ENCODE measurements at regions not wholly inside any gene's neighbourhood (a gene's known extent, or its start where the extent isn't known, plus 50 kb on each side); places are given as distances from the start of the nearest gene placed in this dataset.

GRCh38 chr11:130650456-130651030 is 202.1 kb downstream of the ADAMTS15 start:
- no peaks in the 10 kb centered on the region for H3K4me1 ChIP-seq (ENCODE audit: insufficient read depth)
- no peak overlapping the region for H3K4me3 ChIP-seq (ENCODE audit: low read depth, low read length)
- 91% methylated on average over 8 of the region's 8 CpGs for WGBS
- no peaks in the 10 kb centered on the region for H3K36me3 ChIP-seq (ENCODE audit: insufficient read depth)
- DNase-seq (ENCODE audit: extremely low spot score) = no peak
- no peak overlapping the region for H3K27ac ChIP-seq (ENCODE audit: low read depth)

DNA sequence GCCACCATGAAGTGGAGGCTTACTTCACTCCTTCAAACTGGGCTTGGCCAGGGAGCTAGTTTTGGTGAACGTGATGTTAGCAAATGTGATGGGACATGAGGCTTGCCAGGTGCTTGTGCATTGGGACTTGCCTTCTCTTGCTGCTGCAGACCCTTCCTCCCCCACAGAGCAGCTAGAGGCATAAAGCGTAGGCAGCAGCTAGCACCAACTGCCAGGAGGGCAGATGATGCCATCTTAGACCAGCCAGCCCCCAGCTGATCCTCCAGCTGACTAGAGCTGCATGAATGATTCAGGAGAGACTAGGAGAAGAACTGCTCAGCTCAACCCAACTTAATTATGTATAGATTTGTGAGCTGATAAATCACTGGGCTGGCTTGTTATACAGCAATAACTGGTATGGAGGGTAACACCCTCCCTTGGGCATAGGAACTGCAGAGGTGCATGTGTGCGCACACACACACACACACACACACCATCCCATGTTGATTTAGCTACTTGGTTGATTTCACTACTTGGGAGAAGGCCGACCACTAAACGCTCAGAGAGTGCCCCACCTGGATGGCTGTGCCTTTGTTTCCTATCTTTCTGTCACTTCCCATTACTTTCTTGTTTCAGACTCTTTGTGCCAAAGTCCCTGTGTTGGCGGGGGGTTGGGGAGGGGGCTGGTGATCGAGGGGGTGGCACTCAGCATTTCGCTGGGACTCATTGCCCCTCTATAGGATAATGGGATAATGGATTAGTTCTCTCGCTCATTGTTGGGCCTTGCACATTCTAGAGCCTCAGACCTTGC is 202.8 kb downstream of the ADAMTS15 start:
- WGBS = 93% methylated on average over 9 of the region's 9 CpGs
- no peaks in the 10 kb centered on the region for H3K36me3 ChIP-seq (ENCODE audit: insufficient read depth)
- H3K4me3 ChIP-seq (ENCODE audit: low read depth, low read length) = no peak overlapping the region
- H3K4me1 ChIP-seq (ENCODE audit: insufficient read depth) = no peaks in the 10 kb centered on the region
- H3K27ac ChIP-seq (ENCODE audit: low read depth) = no peak overlapping the region
- DNase-seq (ENCODE audit: extremely low spot score) = no peak

- Histone ChIP-seq H3K4me1 (ENCODE audit: insufficient read depth) (no peaks in the 10 kb centered on the region), H3K4me3 (ENCODE audit: low read depth, low read length) (no peak overlapping the region), H3K36me3 (ENCODE audit: insufficient read depth) (no peaks in the 10 kb centered on the region), H3K27ac (ENCODE audit: low read depth) (no peak overlapping the region)
- 58% methylated on average over 3 of the region's 3 CpGs for WGBS
- DNase-seq (ENCODE audit: extremely low spot score) = no peak
These were observed 204.4 kb downstream of the ADAMTS15 start for GRCh38 chr11:130652671-130653335.

GRCh38 chr11:130653838-130654636 is 205.6 kb downstream of the ADAMTS15 start:
- Histone ChIP-seq H3K36me3 (ENCODE audit: insufficient read depth) (no peaks in the 10 kb centered on the region), H3K4me3 (ENCODE audit: low read depth, low read length) (no peak overlapping the region), H3K4me1 (ENCODE audit: insufficient read depth) (no peaks in the 10 kb centered on the region), H3K27ac (ENCODE audit: low read depth) (no peak overlapping the region)
- WGBS = 19% methylated on average over 5 of the region's 5 CpGs
- no peak for DNase-seq (ENCODE audit: extremely low spot score)

- no peak overlapping the region for H3K27ac ChIP-seq (ENCODE audit: low read depth)
- no peak overlapping the region for H3K4me3 ChIP-seq (ENCODE audit: low read depth, low read length)
- no peaks in the 10 kb centered on the region for H3K36me3 ChIP-seq (ENCODE audit: insufficient read depth)
- WGBS = 62% methylated on average over 2 of the region's 2 CpGs
- DNase-seq (ENCODE audit: extremely low spot score) = no peak
- H3K4me1 ChIP-seq (ENCODE audit: insufficient read depth) = no peaks in the 10 kb centered on the region
These were observed 206.9 kb downstream of the ADAMTS15 start for GRCh38 chr11:130655300-130655699.

GRCh38 chr11:130666781-130667251 is 218.4 kb downstream of the ADAMTS15 start:
- WGBS = 73% methylated on average over 1 of the region's 1 CpG

DNA sequence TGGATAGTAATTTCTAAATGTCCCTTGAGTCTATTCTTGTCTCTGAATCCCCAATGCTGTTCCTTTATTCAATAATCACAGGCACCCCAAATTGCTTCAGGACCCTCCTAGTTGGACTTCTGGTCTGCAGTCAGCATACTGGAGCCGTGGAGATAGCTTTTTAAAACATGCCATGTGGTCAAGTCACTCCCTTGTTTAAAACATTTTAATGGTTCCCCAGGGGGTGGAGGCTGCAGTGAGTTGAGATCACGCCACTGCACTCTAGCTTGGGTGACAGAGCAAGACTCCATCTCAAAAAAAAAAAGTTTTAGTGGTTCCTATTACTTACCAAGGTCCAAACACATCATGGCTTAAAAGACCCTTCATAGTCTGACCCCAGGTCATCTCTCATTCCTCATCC is 220.3 kb downstream of the ADAMTS15 start:
- Histone ChIP-seq H3K36me3 (ENCODE audit: insufficient read depth) (no peaks in the 10 kb centered on the region), H3K27ac (ENCODE audit: low read depth) (no peak overlapping the region), H3K4me3 (ENCODE audit: low read depth, low read length) (no peak overlapping the region), H3K4me1 (ENCODE audit: insufficient read depth) (no peaks in the 10 kb centered on the region)
- DNase-seq (ENCODE audit: extremely low spot score) = no peak
- WGBS = 62% methylated on average over 2 of the region's 2 CpGs

More at GRCh38 chr11:130666781-130667251, 218.4 kb downstream of the ADAMTS15 start:
- no peak overlapping the region for H3K4me3 ChIP-seq (ENCODE audit: low read depth, low read length)
- H3K4me1 ChIP-seq (ENCODE audit: insufficient read depth) = no peaks in the 10 kb centered on the region
- no peaks in the 10 kb centered on the region for H3K36me3 ChIP-seq (ENCODE audit: insufficient read depth)
- no peak for DNase-seq (ENCODE audit: extremely low spot score)
- no peak overlapping the region for H3K27ac ChIP-seq (ENCODE audit: low read depth)

- no peaks in the 10 kb centered on the region for H3K36me3 ChIP-seq (ENCODE audit: insufficient read depth)
- H3K27ac ChIP-seq (ENCODE audit: low read depth) = no peak overlapping the region
- H3K4me1 ChIP-seq (ENCODE audit: insufficient read depth) = no peaks in the 10 kb centered on the region
- 71% methylated on average over 6 of the region's 6 CpGs for WGBS
- DNase-seq (ENCODE audit: extremely low spot score) = no peak
- no peak overlapping the region for H3K4me3 ChIP-seq (ENCODE audit: low read depth, low read length)
These were observed 221.8 kb downstream of the ADAMTS15 start for GRCh38 chr11:130670200-130670599.

DNA sequence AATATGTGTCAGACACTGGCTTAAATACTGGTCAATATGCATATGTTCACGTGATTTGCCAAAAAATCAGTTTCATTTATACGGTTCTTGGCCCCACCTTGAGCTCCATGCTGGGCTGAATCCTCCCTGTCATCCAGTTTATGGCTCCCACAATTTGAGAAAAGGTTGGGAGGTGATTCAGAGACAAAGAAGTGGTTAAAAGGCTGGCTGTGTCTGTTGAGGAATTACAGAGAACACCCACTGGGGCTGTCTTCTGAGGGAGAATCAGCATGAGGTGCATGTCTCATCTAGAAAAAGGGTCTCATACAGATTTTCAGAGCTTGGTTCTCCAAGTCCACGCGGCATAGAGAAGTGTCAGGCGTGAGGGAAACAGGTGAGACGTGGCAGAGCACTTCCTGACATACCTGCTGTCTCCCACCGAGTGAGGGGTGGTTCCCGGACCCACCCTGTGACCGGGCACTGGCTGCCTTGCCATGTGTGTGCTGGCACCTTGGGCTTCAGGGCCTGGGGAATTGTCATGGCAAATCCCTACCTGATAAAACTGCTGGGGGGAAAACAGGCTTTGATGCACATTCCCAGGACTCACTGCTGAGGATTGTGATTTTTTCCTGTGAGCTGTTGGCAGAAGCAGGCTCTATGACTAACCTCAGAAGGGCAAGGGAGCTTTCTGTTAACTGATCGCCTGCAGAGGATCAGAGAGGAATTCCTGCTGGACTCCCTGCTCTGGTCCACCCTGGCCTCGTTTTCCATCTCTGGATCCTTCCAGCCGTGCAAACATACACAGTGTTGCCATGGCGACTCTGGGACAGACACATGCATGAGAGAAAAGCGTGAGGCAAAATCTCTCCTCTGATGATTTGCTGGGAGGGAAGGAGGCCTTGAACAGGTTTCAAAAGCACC is 223.6 kb downstream of the ADAMTS15 start:
- no peaks in the 10 kb centered on the region for H3K4me1 ChIP-seq (ENCODE audit: insufficient read depth)
- 48% methylated on average over 14 of the region's 14 CpGs for WGBS
- peak overlapping the region; percentile 75 for H3K27ac ChIP-seq (ENCODE audit: low read depth)
- DNase-seq (ENCODE audit: extremely low spot score) = peak; percentile 53
- H3K36me3 ChIP-seq (ENCODE audit: insufficient read depth) = no peaks in the 10 kb centered on the region
- H3K4me3 ChIP-seq (ENCODE audit: low read depth, low read length) = no peak overlapping the region

- Histone ChIP-seq H3K36me3 (ENCODE audit: insufficient read depth) (no peaks in the 10 kb centered on the region), H3K4me3 (ENCODE audit: low read depth, low read length) (no peak overlapping the region), H3K4me1 (ENCODE audit: insufficient read depth) (no peaks in the 10 kb centered on the region), H3K27ac (ENCODE audit: low read depth) (peak overlapping the region; percentile 50)
- WGBS = 73% methylated on average over 5 of the region's 5 CpGs
- DNase-seq (ENCODE audit: extremely low spot score) = no peak
These were observed 224.5 kb downstream of the ADAMTS15 start for GRCh38 chr11:130672911-130673310.

DNA sequence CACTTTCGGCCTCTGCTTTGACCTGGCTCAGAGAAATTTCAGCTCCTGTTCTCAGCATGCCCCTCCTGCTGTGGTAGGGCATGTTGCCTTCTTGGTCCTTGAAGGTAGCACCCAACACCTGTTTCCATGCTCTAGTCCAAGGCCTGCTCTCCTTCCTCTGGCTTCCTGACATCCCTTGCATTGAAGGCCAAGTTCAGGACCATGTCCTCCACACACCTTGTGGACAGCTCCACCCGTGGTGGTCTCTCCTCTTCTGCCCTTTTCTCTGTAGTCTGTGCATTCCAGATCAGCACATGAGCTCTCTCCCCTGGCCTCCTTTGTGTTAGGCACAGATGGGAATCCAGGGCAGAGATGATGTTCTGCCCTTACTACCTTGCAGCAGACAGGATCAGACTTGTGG is 225.3 kb downstream of the ADAMTS15 start:
- H3K4me3 ChIP-seq (ENCODE audit: low read depth, low read length) = no peak overlapping the region
- no peak overlapping the region for H3K27ac ChIP-seq (ENCODE audit: low read depth)
- H3K4me1 ChIP-seq (ENCODE audit: insufficient read depth) = no peaks in the 10 kb centered on the region
- DNase-seq (ENCODE audit: extremely low spot score) = no peak
- no peaks in the 10 kb centered on the region for H3K36me3 ChIP-seq (ENCODE audit: insufficient read depth)
- 68% methylated on average over 2 of the region's 2 CpGs for WGBS

DNA sequence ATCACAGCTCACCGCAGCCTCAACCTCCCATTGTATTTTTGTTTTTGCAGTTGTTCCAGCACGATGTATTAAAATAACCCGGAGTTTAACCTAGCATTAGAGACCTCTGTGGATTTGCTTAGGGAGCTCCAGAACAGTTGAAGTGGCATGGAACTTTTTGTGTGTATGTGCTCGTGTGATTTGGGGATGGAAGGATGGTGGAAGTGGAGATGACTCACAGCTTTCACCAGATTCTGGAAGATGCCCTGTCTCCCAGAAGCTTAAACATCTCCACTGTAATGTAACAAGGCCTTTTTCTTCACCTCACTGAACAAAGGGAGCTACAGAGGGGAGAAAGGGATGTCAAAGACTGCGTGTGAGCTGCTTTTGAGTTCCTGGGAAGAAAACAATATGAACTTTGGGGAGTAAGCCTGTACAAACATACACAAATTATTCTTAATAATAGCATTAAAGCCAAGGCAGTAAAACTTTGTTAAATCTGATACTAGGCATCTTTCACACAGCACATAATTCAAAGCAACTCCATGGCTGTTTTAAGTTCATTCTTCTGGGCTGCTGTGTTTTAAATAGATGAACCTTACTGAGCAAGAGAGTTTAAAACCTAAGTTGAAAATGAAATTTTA is 226.4 kb downstream of the ADAMTS15 start:
- DNase-seq (ENCODE audit: extremely low spot score) = no peak
- 63% methylated on average over 5 of the region's 5 CpGs for WGBS
- no peaks in the 10 kb centered on the region for H3K4me1 ChIP-seq (ENCODE audit: insufficient read depth)
- H3K4me3 ChIP-seq (ENCODE audit: low read depth, low read length) = no peak overlapping the region
- H3K36me3 ChIP-seq (ENCODE audit: insufficient read depth) = no peaks in the 10 kb centered on the region
- peak overlapping the region; percentile 43 for H3K27ac ChIP-seq (ENCODE audit: low read depth)

Data from urinary bladder (tissue), 3 donors.